OCI-LY7 (cell line): ENCODE measurements at regions not wholly inside any gene's neighbourhood (a gene's known extent, or its start where the extent isn't known, plus 50 kb on each side); places are given as distances from the start of the nearest gene placed in this dataset.

ENCODE experiments used
- EZH2phosphoT487 ChIP-seq: fragments of 200-600 bp; sonication (generic); IDR thresholded peaks from 2 replicates; pipeline ENCODE4 v1.6.1; 2018; ENCODE audit warnings: low read depth, borderline replicate concordance, mild to moderate bottlenecking, mixed run types, antibody characterized with exemption, low read length, moderate library complexity, mixed read lengths
- TF ChIP-seq, protein P1 (sequence below): fragments of 200-600 bp; sonication (generic); conservative IDR thresholded peaks from 2 replicates; pipeline ENCODE4 v1.5.1; 2014; ENCODE audit warnings: mild to moderate bottlenecking, antibody characterized with exemption, low read length, moderate library complexity, mixed read lengths

DNA sequence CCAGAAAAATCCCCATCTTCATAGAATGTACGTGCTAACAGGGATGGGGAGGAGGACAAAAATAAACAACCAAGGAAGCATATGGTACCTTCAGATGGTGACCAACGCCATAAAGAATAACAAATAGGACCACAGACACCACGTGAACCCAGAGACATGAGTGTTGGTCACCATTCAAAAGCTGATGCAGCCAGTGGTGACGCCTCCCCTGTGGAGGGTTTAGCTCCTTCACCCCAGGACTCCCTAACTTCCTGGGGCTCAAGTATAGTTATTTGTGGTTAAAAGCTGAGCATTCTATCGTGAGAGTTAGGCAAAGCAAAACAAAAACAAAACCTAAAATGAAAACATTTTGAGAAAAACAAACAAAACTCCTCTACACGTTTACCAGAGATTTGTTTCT lies 184.7 kb downstream of the SOX9 start:
- TF ChIP-seq, protein P1, sequence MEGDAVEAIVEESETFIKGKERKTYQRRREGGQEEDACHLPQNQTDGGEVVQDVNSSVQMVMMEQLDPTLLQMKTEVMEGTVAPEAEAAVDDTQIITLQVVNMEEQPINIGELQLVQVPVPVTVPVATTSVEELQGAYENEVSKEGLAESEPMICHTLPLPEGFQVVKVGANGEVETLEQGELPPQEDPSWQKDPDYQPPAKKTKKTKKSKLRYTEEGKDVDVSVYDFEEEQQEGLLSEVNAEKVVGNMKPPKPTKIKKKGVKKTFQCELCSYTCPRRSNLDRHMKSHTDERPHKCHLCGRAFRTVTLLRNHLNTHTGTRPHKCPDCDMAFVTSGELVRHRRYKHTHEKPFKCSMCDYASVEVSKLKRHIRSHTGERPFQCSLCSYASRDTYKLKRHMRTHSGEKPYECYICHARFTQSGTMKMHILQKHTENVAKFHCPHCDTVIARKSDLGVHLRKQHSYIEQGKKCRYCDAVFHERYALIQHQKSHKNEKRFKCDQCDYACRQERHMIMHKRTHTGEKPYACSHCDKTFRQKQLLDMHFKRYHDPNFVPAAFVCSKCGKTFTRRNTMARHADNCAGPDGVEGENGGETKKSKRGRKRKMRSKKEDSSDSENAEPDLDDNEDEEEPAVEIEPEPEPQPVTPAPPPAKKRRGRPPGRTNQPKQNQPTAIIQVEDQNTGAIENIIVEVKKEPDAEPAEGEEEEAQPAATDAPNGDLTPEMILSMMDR, result no peak
- no peak for TF ChIP-seq EZH2phosphoT487
